IMR-90 (cell line): ENCODE measurements at regions not wholly inside any gene's neighbourhood (a gene's known extent, or its start where the extent isn't known, plus 50 kb on each side); places are given as distances from the start of the nearest gene placed in this dataset.

Experiments used
- ATAC-seq: fragments of 200-7000 bp; cut with Tn5 transposase; 2 replicates; pipeline ENCODE4 v1.9.1; 2020; ENCODE audit warnings: low read depth, mild to moderate bottlenecking, moderate library complexity
- BruUV-seq: library from RNA; stranded (reverse); fragments of 400-500 nt; replicated peaks from 2 replicates; lab custom pipeline; 2021; lab: Mats Ljungman, UMichigan
- CTCF ChIA-PET: fragments of 300-600 bp; formaldehyde crosslinking; extraction: SDS; loops from one replicate; lab custom pipeline; 2021; ENCODE audit warnings: antibody characterized with exemption; lab: Yijun Ruan, JAX
- POLR2A ChIA-PET: fragments of 300-600 bp; sonication (Branson Sonifier 250); formaldehyde crosslinking; loops from one replicate; lab custom pipeline; 2022; ENCODE audit warnings: antibody characterized with exemption; ENCODE audit not compliant: unreplicated experiment; lab: Charles Lee
- DNase-seq: peaks from one replicate; pipeline ENCODE4 v3.0.0; 2013
- H2AFZ ChIP-seq: replicated peaks from 2 replicates; pipeline ENCODE3; 2013; ENCODE audit warnings: low read length, mild to moderate bottlenecking; ENCODE audit not compliant: poor library complexity
- H2AK5ac ChIP-seq: 2 replicates; pipeline ENCODE4 v1.6.1; 2013; ENCODE audit warnings: low read depth, low read length, inconsistent platforms
- H2AK9ac ChIP-seq: replicated peaks from 2 replicates; pipeline ENCODE3; 2013; ENCODE audit warnings: mild to moderate bottlenecking, low read depth, low read length, moderate library complexity; ENCODE audit not compliant: poor library complexity
- H2BK120ac ChIP-seq: 2 replicates; pipeline ENCODE4 v1.6.1; 2013; ENCODE audit warnings: low read depth, low read length, inconsistent platforms
- H2BK15ac ChIP-seq: 3 replicates; pipeline ENCODE4 v1.6.1; 2013; ENCODE audit warnings: low read depth, low read length, inconsistent platforms
- H2BK20ac ChIP-seq: 2 replicates; pipeline ENCODE4 v1.6.1; 2013; ENCODE audit warnings: low read depth, mild to moderate bottlenecking, inconsistent platforms, low read length, moderate library complexity
- H2BK5ac ChIP-seq: 2 replicates; pipeline ENCODE4 v1.6.1; 2013; ENCODE audit warnings: mild to moderate bottlenecking, low read depth, low read length, inconsistent platforms; ENCODE audit not compliant: poor library complexity, severe bottlenecking
- H3K14ac ChIP-seq: replicated peaks from 2 replicates; pipeline ENCODE4 v1.6.1; 2013; ENCODE audit warnings: low read depth, low read length, inconsistent platforms
- H3K18ac ChIP-seq: 2 replicates; pipeline ENCODE4 v1.6.1; 2013; ENCODE audit warnings: low read depth, low read length, control low read depth
- H3K23ac ChIP-seq: 2 replicates; pipeline ENCODE4 v1.6.1; 2013; ENCODE audit warnings: low read depth, low read length, inconsistent platforms
- H3K27ac ChIP-seq: 2 replicates; pipeline ENCODE4 v1.5.1; 2013; ENCODE audit warnings: mild to moderate bottlenecking, control low read depth, low read length; ENCODE audit not compliant: insufficient read depth
- H3K27me3 ChIP-seq: 2 replicates; pipeline ENCODE4 v1.6.1; 2013; ENCODE audit warnings: low read length; ENCODE audit not compliant: control insufficient read depth, insufficient read depth
- H3K36me3 ChIP-seq: 2 replicates; pipeline ENCODE4 v1.6.1; 2013; ENCODE audit warnings: low read length, mixed read lengths; ENCODE audit not compliant: control insufficient read depth, insufficient read depth
- H3K4ac ChIP-seq: 2 replicates; pipeline ENCODE4 v1.6.1; 2013; ENCODE audit warnings: low read depth, low read length, inconsistent platforms
- H3K4me1 ChIP-seq: 2 replicates; pipeline ENCODE4 v1.6.1; 2013; ENCODE audit warnings: low read length, mixed read lengths; ENCODE audit not compliant: control insufficient read depth, insufficient read depth
- H3K4me2 ChIP-seq: 2 replicates; pipeline ENCODE4 v1.6.1; 2013; ENCODE audit warnings: low read depth, mild to moderate bottlenecking, control low read depth, low read length, moderate library complexity
- H3K4me3 ChIP-seq: 2 replicates; pipeline ENCODE4 v1.5.1; 2013; ENCODE audit warnings: low read depth, mild to moderate bottlenecking, control low read depth, low read length, moderate library complexity; ENCODE audit not compliant: insufficient read depth
- H3K56ac ChIP-seq: 2 replicates; pipeline ENCODE4 v1.6.1; 2013; ENCODE audit warnings: low read length, inconsistent platforms; ENCODE audit not compliant: insufficient read depth; ENCODE audit errors: extremely low read depth
- H3K79me1 ChIP-seq, 2 experiments: 2 replicates each; pipeline ENCODE4 v1.6.1; 2013; ENCODE audit warnings: low read length in 2 of 2, inconsistent platforms in 1 of 2, low read depth in 1 of 2
- H3K9ac ChIP-seq: 2 replicates; pipeline ENCODE4 v1.6.1; 2013; ENCODE audit warnings: low read depth, low read length, control low read depth
- H3K9me1 ChIP-seq: 2 replicates; pipeline ENCODE4 v1.6.1; 2013; ENCODE audit warnings: low read length, inconsistent platforms; ENCODE audit not compliant: insufficient read depth
- H3K9me3 ChIP-seq: 2 replicates; pipeline ENCODE4 v1.6.1; 2013; ENCODE audit warnings: low read length; ENCODE audit not compliant: control insufficient read depth, insufficient read depth
- H4K20me1 ChIP-seq: 2 replicates; pipeline ENCODE4 v1.6.1; 2013; ENCODE audit warnings: low read length, inconsistent platforms; ENCODE audit not compliant: insufficient read depth
- H4K5ac ChIP-seq: 2 replicates; pipeline ENCODE4 v1.6.1; 2013; ENCODE audit warnings: mild to moderate bottlenecking, low read depth, low read length, control low read depth
- H4K8ac ChIP-seq, 2 experiments: 2 replicates each; pipeline ENCODE4 v1.6.1; 2013; ENCODE audit warnings: low read depth in 2 of 2, low read length in 2 of 2, control low read depth in 1 of 2, inconsistent platforms in 1 of 2
- H4K91ac ChIP-seq: 2 replicates; pipeline ENCODE4 v1.6.1; 2013; ENCODE audit warnings: low read depth, low read length, inconsistent platforms; ENCODE audit not compliant: insufficient read depth
- BHLHE40 ChIP-seq: fragments of 150-350 bp; IDR thresholded peaks from 2 replicates; pipeline ENCODE4 v1.6.1; 2016; ENCODE audit warnings: mild to moderate bottlenecking, low read depth, low read length
- CEBPB ChIP-seq: IDR thresholded peaks from 2 replicates; pipeline ENCODE4 v1.6.1; 2012; ENCODE audit warnings: low read depth, low read length, improper control_type of control experiment
- CHD1 ChIP-seq: IDR thresholded peaks from 2 replicates; pipeline ENCODE4 v1.6.1; 2012; ENCODE audit warnings: low read depth, low read length, improper control_type of control experiment
- MAFK ChIP-seq: IDR thresholded peaks from 2 replicates; pipeline ENCODE4 v1.6.1; 2012; ENCODE audit warnings: low read depth, low read length, improper control_type of control experiment
- MAZ ChIP-seq: IDR thresholded peaks from 2 replicates; pipeline ENCODE4 v1.6.1; 2012; ENCODE audit warnings: low read depth, mild to moderate bottlenecking, low read length, improper control_type of control experiment, moderate library complexity, borderline replicate concordance
- MXI1 ChIP-seq: IDR thresholded peaks from 2 replicates; pipeline ENCODE4 v1.6.1; 2012; ENCODE audit warnings: low read depth, mild to moderate bottlenecking, low read length, moderate library complexity, borderline replicate concordance
- RAD21 ChIP-seq: IDR thresholded peaks from 2 replicates; pipeline ENCODE4 v1.6.1; 2012; ENCODE audit warnings: low read length, improper control_type of control experiment
- RCOR1 ChIP-seq: IDR thresholded peaks from 2 replicates; pipeline ENCODE4 v1.6.1; 2012; ENCODE audit warnings: mild to moderate bottlenecking, low read length, improper control_type of control experiment; ENCODE audit not compliant: insufficient replicate concordance
- SMC3 ChIP-seq: fragments of 150-350 bp; IDR thresholded peaks from 2 replicates; pipeline ENCODE4 v1.6.1; 2016; ENCODE audit warnings: low read depth, mild to moderate bottlenecking, antibody characterized with exemption, low read length, moderate library complexity
- USF2 ChIP-seq: fragments of 150-350 bp; IDR thresholded peaks from 2 replicates; pipeline ENCODE4 v1.6.1; 2017; ENCODE audit warnings: mild to moderate bottlenecking, antibody characterized with exemption, low read length, low read depth
- WGBS, 2 experiments: methylation state at CpG; one replicate each; pipeline versions ENCODE4 v1.1.5 to v1.1.7; 2013; ENCODE audit warnings: missing lambda C conversion rate in 2 of 2; ENCODE audit not compliant: insufficient read length in 1 of 2; ENCODE audit errors: extremely low coverage in 2 of 2; 5-methylcytosine and 5-hydroxymethylcytosine counted together
- dilution Hi-C: fragments of 300-500 bp; cut with HindIII; formaldehyde crosslinking; loops from one replicate; pipeline ENCODE4 v1.14.3; 2018; ENCODE audit warnings: low sequenced_read_pairs; ENCODE audit not compliant: unreplicated experiment
- in situ Hi-C: fragments of 300-500 bp; cut with MboI; formaldehyde crosslinking; loops from 3 replicates; pipeline ENCODE4 v1.14.3; 2019; ENCODE audit warnings: low sequenced_read_pairs, inconsistent platforms, mixed read lengths
- intact Hi-C: fragments of 100-400 bp; cut with micrococcal nuclease; formaldehyde crosslinking; loops from 2 replicates; pipeline ENCODE4 v1.10.0; 2022

GRCh38 chr13:74820809-74821208 lies 661.2 kb downstream of the TBC1D4 start:
- no peak overlapping the region for H2AK9ac ChIP-seq
- no peak overlapping the region for H3K9ac ChIP-seq
- H3K27me3 ChIP-seq, result no peaks in the 10 kb centered on the region
- WGBS, 2 experiments, result no CpG with 5 or more reads among the region's 3 CpGs
- H2AFZ ChIP-seq, result no peak overlapping the region
- H3K56ac ChIP-seq, result no peak overlapping the region
- H4K20me1 ChIP-seq, result no peaks in the 10 kb centered on the region
- no peak overlapping the region for H3K18ac ChIP-seq
- no peaks in the 10 kb centered on the region for H3K9me1 ChIP-seq
- no peak overlapping the region for H3K4me2 ChIP-seq
- ChIA-PET CTCF (no interaction called here), POLR2A (no interaction called here)
- H2BK20ac ChIP-seq, result no peak overlapping the region
- no peak overlapping the region for H2BK5ac ChIP-seq
- H3K36me3 ChIP-seq, result no peaks in the 10 kb centered on the region
- no TSS peak for BruUV-seq
- no peak overlapping the region for H3K27ac ChIP-seq
- H3K4ac ChIP-seq, result no peak overlapping the region
- no peak overlapping the region for H2BK120ac ChIP-seq
- no peak overlapping the region for H4K5ac ChIP-seq
- H3K4me3 ChIP-seq, result no peak overlapping the region
- TF ChIP-seq MAZ, result no peak
- TF ChIP-seq SMC3, result no peak
- no peak for TF ChIP-seq MXI1
- no peak for TF ChIP-seq CHD1
- no peak for TF ChIP-seq USF2
- no peak for TF ChIP-seq RCOR1
- no peak for TF ChIP-seq CEBPB
- no peak for TF ChIP-seq MAFK
- TF ChIP-seq BHLHE40, result no peak
- no peak for TF ChIP-seq RAD21
- H3K79me1 ChIP-seq, result no peaks in the 10 kb centered on the region
- H4K91ac ChIP-seq, result no peak overlapping the region
- no peaks in the 10 kb centered on the region for H3K9me3 ChIP-seq
- H3K14ac ChIP-seq, result no peak overlapping the region
- intact Hi-C loops, result no loop called here
- no peak overlapping the region for H3K23ac ChIP-seq
- in situ Hi-C loops, result no loop called here
- ATAC-seq (no peak), DNase-seq (no peak)
- no peak overlapping the region for H2BK15ac ChIP-seq
- H4K8ac ChIP-seq, result no peak overlapping the region
- H2AK5ac ChIP-seq, result no peak overlapping the region
- dilution Hi-C loops, result no loop called here
- H3K4me1 ChIP-seq, result no peaks in the 10 kb centered on the region
